ENCODE measurements at regions not wholly inside any gene's neighbourhood (a gene's known extent, or its start where the extent isn't known, plus 50 kb on each side); places are given as distances from the start of the nearest gene placed in this dataset.
"Not testable (repeated sequence)": the region's sequence is repeated elsewhere in the genome, so short reads cannot be mapped to it uniquely, and the experiment has no call there.

DNA sequence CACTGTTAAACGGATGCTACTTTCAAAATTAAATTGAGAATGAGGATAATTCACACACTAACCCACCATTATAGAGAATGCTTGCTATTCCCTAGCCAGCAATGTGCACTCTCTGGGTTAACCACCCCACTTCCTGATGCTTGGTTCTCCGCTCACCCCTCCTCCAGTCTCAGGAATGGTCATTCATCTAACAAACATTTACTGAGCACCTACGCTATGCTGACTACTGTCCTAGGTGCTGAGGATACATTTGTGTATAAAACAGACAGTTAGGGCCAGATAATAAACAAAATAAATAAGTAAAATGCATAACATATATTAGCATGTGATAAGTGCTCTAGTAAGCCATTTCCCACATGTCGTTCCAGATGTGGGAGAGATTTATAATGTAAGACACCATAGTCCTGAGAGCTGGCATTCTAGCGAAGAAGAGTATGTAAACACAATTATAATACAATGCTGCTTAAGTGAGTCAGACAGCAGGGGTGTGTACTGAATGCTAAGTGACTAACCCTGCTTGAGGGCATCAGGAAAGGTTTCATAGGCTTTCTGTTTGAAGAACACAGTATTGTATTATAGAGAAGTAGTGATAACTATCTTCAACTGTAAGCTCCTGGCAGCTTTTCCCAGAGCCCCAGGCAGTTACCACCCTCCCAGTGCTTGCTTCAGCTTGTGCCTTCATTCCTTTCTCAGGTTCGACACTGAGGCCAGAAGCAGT is 126.7 kb upstream of the CACHD1 start:
- H3K36me3 ChIP-seq: no peaks in the 10 kb centered on the region
- no peaks in the 10 kb centered on the region for H3K27me3 ChIP-seq
- H3K9me3 ChIP-seq: no peaks in the 10 kb centered on the region
- WGBS, 3 donors: 57 to 70% (median 63%) methylated on average over 6 of the region's 6 CpGs
- no peak for TF ChIP-seq POLR2A (IDR thresholded peaks at IDR 0.05)
- TF ChIP-seq CTCF (IDR thresholded peaks at IDR 0.05): no peak
- no peak for TF ChIP-seq EP300 (IDR thresholded peaks at IDR 0.05)
- no peak overlapping the region for H3K27ac ChIP-seq
- no peaks in the 10 kb centered on the region for H3K4me1 ChIP-seq (ENCODE audit: insufficient read depth)
- intact Hi-C loops (cut with DNase I): no loop called here
- no peak for DNase-seq
- H3K4me3 ChIP-seq: no peak overlapping the region

GRCh38 chr1:64343823-64344190 is 126.1 kb upstream of the CACHD1 start:
- Histone ChIP-seq H3K9me3 (no peaks in the 10 kb centered on the region), H3K27me3 (no peaks in the 10 kb centered on the region), H3K36me3 (no peaks in the 10 kb centered on the region), H3K4me1 (ENCODE audit: insufficient read depth) (no peaks in the 10 kb centered on the region), H3K27ac (no peak overlapping the region), H3K4me3 (no peak overlapping the region)
- DNase-seq: no peak
- intact Hi-C loops (cut with DNase I): no loop called here
- 49 to 68% (median 60%) methylated on average over 3 of the region's 3 CpGs for WGBS, 3 donors
- TF ChIP-seq EP300 (IDR thresholded peaks at IDR 0.05) (no peak), POLR2A (IDR thresholded peaks at IDR 0.05) (no peak), CTCF (IDR thresholded peaks at IDR 0.05) (no peak)

DNA sequence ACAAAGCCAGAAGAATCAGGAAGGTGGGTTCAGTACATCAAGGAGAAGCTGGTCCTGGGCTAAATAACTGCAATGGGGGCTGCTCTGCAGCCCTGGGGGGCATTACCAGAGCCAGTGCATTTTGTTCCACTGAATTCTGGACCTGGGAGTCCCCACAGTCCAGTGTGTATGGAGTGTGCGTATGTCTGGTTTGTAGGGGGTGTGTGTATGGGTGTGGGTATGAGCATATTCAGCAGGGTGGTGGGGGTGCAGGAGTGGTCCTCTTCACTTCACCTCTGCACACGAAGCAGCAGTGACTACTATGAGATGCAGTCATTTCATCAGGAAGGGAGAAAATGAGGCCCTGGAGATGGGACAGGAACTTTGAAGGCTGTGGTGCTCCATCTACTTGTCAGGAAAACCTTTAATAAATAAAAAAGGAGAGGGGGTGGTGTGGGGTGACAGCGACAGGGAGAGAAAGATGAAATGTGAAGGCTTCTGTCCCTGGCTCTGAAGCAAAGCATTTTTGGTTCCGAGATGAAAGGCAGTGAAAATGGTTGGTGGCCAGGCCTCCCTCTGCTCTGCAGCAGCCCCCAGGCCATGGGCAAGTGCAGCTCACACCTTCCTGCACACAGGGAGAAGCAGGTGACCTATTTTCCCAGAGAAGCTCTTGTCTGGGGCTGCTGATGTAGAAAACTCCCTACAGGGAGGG is 121.5 kb upstream of the CACHD1 start:
- no peaks in the 10 kb centered on the region for H3K9me3 ChIP-seq
- H3K27ac ChIP-seq: no peak overlapping the region
- intact Hi-C loops (cut with DNase I): no loop called here
- no peaks in the 10 kb centered on the region for H3K27me3 ChIP-seq
- TF ChIP-seq EP300 (IDR thresholded peaks at IDR 0.05) (no peak), CTCF (IDR thresholded peaks at IDR 0.05) (no peak), POLR2A (IDR thresholded peaks at IDR 0.05) (no peak)
- H3K4me1 ChIP-seq (ENCODE audit: insufficient read depth): no peaks in the 10 kb centered on the region
- WGBS, 3 donors: 65 to 90% (median 88%) methylated on average over 4 of the region's 4 CpGs
- no peak for DNase-seq
- H3K4me3 ChIP-seq: no peak overlapping the region
- no peaks in the 10 kb centered on the region for H3K36me3 ChIP-seq

DNA sequence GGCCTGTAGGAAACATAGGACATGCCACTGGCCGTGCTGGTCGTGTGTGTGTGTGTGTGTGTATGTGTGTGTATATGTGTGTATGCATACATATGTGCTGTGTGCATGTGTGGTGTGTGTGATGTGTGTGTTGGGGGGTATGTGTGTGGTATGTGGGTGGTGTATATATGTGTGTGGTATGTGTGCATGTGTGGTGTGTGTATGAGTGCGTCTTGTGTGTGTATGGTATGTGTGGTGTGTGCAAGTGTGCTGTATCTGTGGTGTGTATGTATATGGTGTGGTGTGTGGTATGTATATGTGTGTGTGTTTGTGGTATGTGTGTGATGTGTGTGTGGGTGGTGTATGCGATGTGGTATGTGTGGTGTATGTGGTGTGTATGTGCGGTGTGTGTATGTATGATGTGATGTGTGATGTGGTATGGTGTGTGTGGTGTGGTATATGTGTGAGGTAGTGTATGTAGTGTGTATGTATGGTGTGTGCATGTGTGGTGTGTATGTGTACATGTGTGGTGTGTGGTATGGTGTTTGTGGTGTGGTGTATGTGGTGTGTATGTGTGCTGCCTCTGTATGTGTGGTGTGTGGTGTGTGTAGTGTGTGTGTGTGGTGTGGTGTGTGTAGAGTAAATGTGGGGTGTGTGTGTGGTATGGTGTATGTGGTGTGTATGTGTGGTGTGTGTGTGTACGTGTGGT is 120.8 kb upstream of the CACHD1 start:
- DNase-seq: no peak
- TF ChIP-seq CTCF (IDR thresholded peaks at IDR 0.05) (no peak), EP300 (IDR thresholded peaks at IDR 0.05) (no peak), POLR2A (IDR thresholded peaks at IDR 0.05) (no peak)
- intact Hi-C loops (cut with DNase I): no loop called here
- Histone ChIP-seq H3K4me3 (no peak overlapping the region), H3K27me3 (no peaks in the 10 kb centered on the region), H3K36me3 (no peaks in the 10 kb centered on the region), H3K4me1 (ENCODE audit: insufficient read depth) (no peaks in the 10 kb centered on the region), H3K9me3 (no peaks in the 10 kb centered on the region), H3K27ac (no peak overlapping the region)
- WGBS, 3 donors: 91 to 93% (median 93%) methylated on average over 6 of the region's 6 CpGs

GRCh38 chr1:64355534-64355933 is 114.4 kb upstream of the CACHD1 start:
- H3K4me1 ChIP-seq (ENCODE audit: insufficient read depth); H3K27me3 ChIP-seq; DNase-seq; H3K4me3 ChIP-seq; intact Hi-C loops (cut with DNase I); H3K9me3 ChIP-seq; H3K27ac ChIP-seq; H3K36me3 ChIP-seq: not testable (repeated sequence)
- WGBS, 3 donors: 88 to 97% (median 97%) methylated on average over 2 of the region's 2 CpGs
